Astrocyte (in vitro differentiated cells and primary cell): ENCODE measurements at regions not wholly inside any gene's neighbourhood (a gene's known extent, or its start where the extent isn't known, plus 50 kb on each side); places are given as distances from the start of the nearest gene placed in this dataset.

Experiments
- DNase-seq: peaks from one replicate; pipeline ENCODE4 v3.0.0-alpha.2; 2010; ENCODE audit warnings: low read depth
- FAIRE-seq: peaks from 2 replicates; lab custom pipeline; 2011; peaks lifted over from hg19 to GRCh38; lab: Jason Lieb, UNC
- H2AFZ ChIP-seq: 2 replicates; pipeline ENCODE4 v1.6.0; 2012; ENCODE audit warnings: low read depth, low read length, inconsistent platforms
- H3K27ac ChIP-seq: 2 replicates; pipeline ENCODE4 v1.5.1; 2011; ENCODE audit warnings: low read depth, low read length, inconsistent platforms
- H3K27me3 ChIP-seq: 2 replicates; pipeline ENCODE4 v1.6.0; 2011; ENCODE audit warnings: low read length, inconsistent platforms; ENCODE audit not compliant: insufficient read depth
- H3K36me3 ChIP-seq: 2 replicates; pipeline ENCODE4 v1.5.1; 2011; ENCODE audit warnings: low read length, inconsistent platforms; ENCODE audit not compliant: insufficient read depth
- H3K4me1 ChIP-seq: 2 replicates; pipeline ENCODE4 v1.5.1; 2011; ENCODE audit warnings: low read length, inconsistent platforms; ENCODE audit not compliant: insufficient read depth
- H3K4me2 ChIP-seq: 2 replicates; pipeline ENCODE4 v1.6.0; 2012; ENCODE audit warnings: low read length, inconsistent platforms
- H3K4me3 ChIP-seq: 2 replicates; pipeline ENCODE4 v1.5.1; 2011; ENCODE audit warnings: low read depth, mild to moderate bottlenecking, low read length, inconsistent platforms; ENCODE audit not compliant: insufficient read depth
- H3K79me2 ChIP-seq: 2 replicates; pipeline ENCODE4 v1.6.0; 2012; ENCODE audit warnings: mild to moderate bottlenecking, low read length, inconsistent platforms; ENCODE audit not compliant: insufficient read depth
- H3K9ac ChIP-seq: 2 replicates; pipeline ENCODE4 v1.6.0; 2012; ENCODE audit warnings: mild to moderate bottlenecking, low read length, inconsistent platforms
- H3K9me3 ChIP-seq: 2 replicates; pipeline ENCODE4 v1.5.1; 2012; ENCODE audit warnings: low read depth, mild to moderate bottlenecking, low read length, inconsistent platforms; ENCODE audit not compliant: insufficient read depth
- H4K20me1 ChIP-seq: 2 replicates; pipeline ENCODE4 v1.6.0; 2012; ENCODE audit warnings: low read length, inconsistent platforms; ENCODE audit not compliant: insufficient read depth
- H3K27ac Mint-ChIP-seq: one replicate; pipeline ENCODE4 v1.8.0; 2021; ENCODE audit warnings: mild to moderate bottlenecking, mixed read lengths; ENCODE audit not compliant: unreplicated experiment
- H3K27me3 Mint-ChIP-seq: one replicate; pipeline ENCODE4 v1.8.0; 2021; ENCODE audit warnings: low read depth, mixed read lengths; ENCODE audit not compliant: unreplicated experiment
- H3K36me3 Mint-ChIP-seq: one replicate; pipeline ENCODE4 v1.8.0; 2021; ENCODE audit warnings: low read depth, mixed read lengths; ENCODE audit not compliant: unreplicated experiment
- H3K4me1 Mint-ChIP-seq: one replicate; pipeline ENCODE4 v1.8.0; 2021; ENCODE audit warnings: low read depth, mixed read lengths; ENCODE audit not compliant: unreplicated experiment
- H3K4me3 Mint-ChIP-seq: one replicate; pipeline ENCODE4 v1.8.0; 2021; ENCODE audit warnings: mild to moderate bottlenecking, moderate library complexity, mixed read lengths; ENCODE audit not compliant: unreplicated experiment
- H3K9me3 Mint-ChIP-seq: one replicate; pipeline ENCODE4 v1.8.0; 2021; ENCODE audit warnings: mild to moderate bottlenecking, mixed read lengths; ENCODE audit not compliant: unreplicated experiment
- EZH2 ChIP-seq: IDR thresholded peaks from 2 replicates; pipeline ENCODE4 v1.6.1; 2012; ENCODE audit warnings: mild to moderate bottlenecking, low read length, inconsistent platforms; ENCODE audit not compliant: insufficient read depth
- TF ChIP-seq, protein P1 (sequence below): IDR thresholded peaks from 2 replicates; pipeline ENCODE4 v1.5.1; 2011; ENCODE audit warnings: low read depth, mild to moderate bottlenecking, inconsistent platforms, low read length, moderate library complexity; ENCODE audit not compliant: insufficient read depth

DNA sequence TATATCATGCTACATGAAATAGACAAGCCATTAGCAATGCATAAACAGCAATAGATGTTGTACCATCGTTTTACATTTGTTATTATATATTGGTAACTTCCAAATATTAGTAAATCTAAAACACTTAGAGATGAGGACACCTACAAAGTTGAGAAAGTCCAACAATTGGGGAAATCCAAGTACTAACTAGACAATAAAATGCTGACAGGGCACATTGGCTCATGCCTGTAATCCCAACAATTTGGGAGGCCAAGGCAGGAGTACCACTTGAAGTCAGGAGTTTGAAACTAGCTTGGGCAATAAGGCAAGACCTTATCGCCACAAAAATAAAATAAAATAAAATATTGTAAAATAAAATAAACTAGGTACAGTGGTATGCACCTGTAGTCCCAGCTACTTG is 1023.1 kb downstream of the SUCLG1 start:
- no peak overlapping the region for H3K27ac ChIP-seq
- no peaks in the 10 kb centered on the region for H3K36me3 Mint-ChIP-seq
- no peak overlapping the region for H3K4me3 ChIP-seq
- H3K9me3 ChIP-seq, result no peaks in the 10 kb centered on the region
- no peaks in the 10 kb centered on the region for H4K20me1 ChIP-seq
- no peaks in the 10 kb centered on the region for H3K79me2 ChIP-seq
- H3K4me2 ChIP-seq, result no peak overlapping the region
- DNase-seq (no peak), FAIRE-seq (no peak)
- no peaks in the 10 kb centered on the region for H3K27me3 Mint-ChIP-seq
- no peaks in the 10 kb centered on the region for H3K4me1 ChIP-seq
- H3K27me3 ChIP-seq, result no peaks in the 10 kb centered on the region
- H2AFZ ChIP-seq, result no peak overlapping the region
- no peaks in the 10 kb centered on the region for H3K9me3 Mint-ChIP-seq
- H3K9ac ChIP-seq, result no peak overlapping the region
- H3K4me3 Mint-ChIP-seq, result no peak overlapping the region
- H3K4me1 Mint-ChIP-seq, result no peaks in the 10 kb centered on the region
- TF ChIP-seq, protein P1, sequence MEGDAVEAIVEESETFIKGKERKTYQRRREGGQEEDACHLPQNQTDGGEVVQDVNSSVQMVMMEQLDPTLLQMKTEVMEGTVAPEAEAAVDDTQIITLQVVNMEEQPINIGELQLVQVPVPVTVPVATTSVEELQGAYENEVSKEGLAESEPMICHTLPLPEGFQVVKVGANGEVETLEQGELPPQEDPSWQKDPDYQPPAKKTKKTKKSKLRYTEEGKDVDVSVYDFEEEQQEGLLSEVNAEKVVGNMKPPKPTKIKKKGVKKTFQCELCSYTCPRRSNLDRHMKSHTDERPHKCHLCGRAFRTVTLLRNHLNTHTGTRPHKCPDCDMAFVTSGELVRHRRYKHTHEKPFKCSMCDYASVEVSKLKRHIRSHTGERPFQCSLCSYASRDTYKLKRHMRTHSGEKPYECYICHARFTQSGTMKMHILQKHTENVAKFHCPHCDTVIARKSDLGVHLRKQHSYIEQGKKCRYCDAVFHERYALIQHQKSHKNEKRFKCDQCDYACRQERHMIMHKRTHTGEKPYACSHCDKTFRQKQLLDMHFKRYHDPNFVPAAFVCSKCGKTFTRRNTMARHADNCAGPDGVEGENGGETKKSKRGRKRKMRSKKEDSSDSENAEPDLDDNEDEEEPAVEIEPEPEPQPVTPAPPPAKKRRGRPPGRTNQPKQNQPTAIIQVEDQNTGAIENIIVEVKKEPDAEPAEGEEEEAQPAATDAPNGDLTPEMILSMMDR, result no peak
- TF ChIP-seq EZH2, result no peak
- H3K27ac Mint-ChIP-seq, result no peak overlapping the region
- H3K36me3 ChIP-seq, result no peaks in the 10 kb centered on the region

GRCh38 chr2:83420993-83421392 is 1038.1 kb downstream of the SUCLG1 start:
- peaks cover 6% of the 10 kb centered on the region for H3K9me3 Mint-ChIP-seq

More at GRCh38 chr2:83420993-83421392, 1038.1 kb downstream of the SUCLG1 start:
- DNase-seq (no peak), FAIRE-seq (no peak)
- Histone ChIP-seq H3K79me2 (no peaks in the 10 kb centered on the region), H3K9me3 (peaks cover 6% of the 10 kb centered on the region), H3K4me1 (no peaks in the 10 kb centered on the region), H3K9ac (no peak overlapping the region), H2AFZ (no peak overlapping the region), H4K20me1 (no peaks in the 10 kb centered on the region), H3K27me3 (no peaks in the 10 kb centered on the region), H3K36me3 (no peaks in the 10 kb centered on the region), H3K4me2 (no peak overlapping the region), H3K27ac (no peak overlapping the region), H3K4me3 (no peak overlapping the region)
- Mint-ChIP-seq H3K27ac (no peak overlapping the region), H3K4me3 (no peak overlapping the region), H3K27me3 (no peaks in the 10 kb centered on the region), H3K36me3 (no peaks in the 10 kb centered on the region), H3K4me1 (no peaks in the 10 kb centered on the region)
- TF ChIP-seq EZH2, result no peak
- TF ChIP-seq, protein P1, result no peak
